HG03060 (cell line): ENCODE measurements at regions not wholly inside any gene's neighbourhood (a gene's known extent, or its start where the extent isn't known, plus 50 kb on each side); places are given as distances from the start of the nearest gene placed in this dataset.
"Not testable (repeated sequence)": the region's sequence is repeated elsewhere in the genome, so short reads cannot be mapped to it uniquely, and the experiment has no call there.

ENCODE experiments used
- ATAC-seq: cut with Tn5 transposase; IDR thresholded peaks from one replicate; pipeline ENCODE4 v1.9.1; 2021; ENCODE audit warnings: low read depth, moderate number of reproducible peaks; ENCODE audit not compliant: unreplicated experiment

GRCh38 chr22:48488149-48488551 is 1339.5 kb downstream of the BRD1 start:
- no peak for ATAC-seq

- ATAC-seq: no peak
These were observed 1341.1 kb downstream of the BRD1 start for GRCh38 chr22:48486558-48486957.

GRCh38 chr22:48486134-48486532 is 1341.5 kb downstream of the BRD1 start:
- ATAC-seq: no peak

GRCh38 chr22:48485149-48486133 is 1342.2 kb downstream of the BRD1 start:
- ATAC-seq: no peak

GRCh38 chr22:48483764-48484528 is 1343.7 kb downstream of the BRD1 start:
- no peak for ATAC-seq

- no peak for ATAC-seq
These were observed 1344.9 kb downstream of the BRD1 start for GRCh38 chr22:48482771-48483170.

GRCh38 chr22:48482198-48482597 is 1345.5 kb downstream of the BRD1 start:
- ATAC-seq: not testable (repeated sequence)

- ATAC-seq: no peak
These were observed 1345.9 kb downstream of the BRD1 start for GRCh38 chr22:48481748-48482147.

- no peak for ATAC-seq
These were observed 1349.0 kb downstream of the BRD1 start for GRCh38 chr22:48478529-48479265.

GRCh38 chr22:48478124-48478523 is 1349.5 kb downstream of the BRD1 start:
- ATAC-seq: no peak

GRCh38 chr22:48477031-48477721 is 1350.5 kb downstream of the BRD1 start:
- no peak for ATAC-seq

GRCh38 chr22:48476577-48476976 is 1351.1 kb downstream of the BRD1 start:
- no peak for ATAC-seq

- no peak for ATAC-seq
These were observed 1351.9 kb downstream of the BRD1 start for GRCh38 chr22:48475661-48476345.

GRCh38 chr22:48474881-48475280 is 1352.8 kb downstream of the BRD1 start:
- ATAC-seq: no peak

GRCh38 chr22:48473202-48473601 is 1354.5 kb downstream of the BRD1 start:
- ATAC-seq: no peak

GRCh38 chr22:48464246-48464645 is 1363.4 kb downstream of the BRD1 start:
- no peak for ATAC-seq

GRCh38 chr22:48459859-48460823 is 1367.5 kb downstream of the BRD1 start:
- no peak for ATAC-seq

GRCh38 chr22:48459259-48459658 is 1368.4 kb downstream of the BRD1 start:
- no peak for ATAC-seq
